GM23248 (cell line): ENCODE measurements at regions not wholly inside any gene's neighbourhood (a gene's known extent, or its start where the extent isn't known, plus 50 kb on each side); places are given as distances from the start of the nearest gene placed in this dataset.

Source experiments
- EZH2 ChIP-seq: fragments of 200-600 bp; sonication (generic); IDR thresholded peaks from 2 replicates; pipeline ENCODE4 v1.6.1; 2018; ENCODE audit warnings: antibody characterized with exemption, mild to moderate bottlenecking; ENCODE audit not compliant: insufficient read depth, poor library complexity, severe bottlenecking
- EZH2phosphoT487 ChIP-seq: fragments of 200-600 bp; sonication (generic); IDR thresholded peaks from 2 replicates; pipeline ENCODE4 v1.6.1; 2018; ENCODE audit warnings: antibody characterized with exemption, moderate library complexity, mild to moderate bottlenecking, low read depth; ENCODE audit not compliant: insufficient read depth

GRCh38 chr19:31591258-31591657 is 242.0 kb upstream of the TSHZ3 start:
- no peak for TF ChIP-seq EZH2
- TF ChIP-seq EZH2phosphoT487, result no peak
